Keratinocyte (primary cell): ENCODE measurements at regions not wholly inside any gene's neighbourhood (a gene's known extent, or its start where the extent isn't known, plus 50 kb on each side); places are given as distances from the start of the nearest gene placed in this dataset.

Experiments used
- DNase-seq: peaks from one replicate; pipeline ENCODE4 v3.0.0-alpha.2; 2011; ENCODE audit warnings: low read depth, missing footprints, low spot score
- FAIRE-seq: peaks from 2 replicates; lab custom pipeline; 2011; peaks lifted over from hg19 to GRCh38; lab: Jason Lieb, UNC
- H2AFZ ChIP-seq: 2 replicates; pipeline ENCODE4 v1.6.0; 2012; ENCODE audit warnings: low read length, control low read depth, inconsistent platforms; ENCODE audit not compliant: control insufficient read depth
- H3K27ac ChIP-seq: 2 replicates; pipeline ENCODE4 v1.5.1; 2011; ENCODE audit warnings: low read length; ENCODE audit not compliant: control insufficient read depth, insufficient read depth
- H3K27me3 ChIP-seq: 3 replicates; pipeline ENCODE4 v1.6.0; 2011; ENCODE audit warnings: low read length; ENCODE audit not compliant: control insufficient read depth, insufficient read depth; ENCODE audit errors: extremely low read depth
- H3K36me3 ChIP-seq, 2 experiments: 2 replicates in 1 of 2; 3 replicates in 1 of 2; pipeline ENCODE4 v1.5.1; 2011; ENCODE audit warnings: low read length in 2 of 2, mild to moderate bottlenecking in 1 of 2; ENCODE audit not compliant: control insufficient read depth in 2 of 2, insufficient read depth in 2 of 2; ENCODE audit errors: extremely low read depth in 1 of 2
- H3K4me1 ChIP-seq: 3 replicates; pipeline ENCODE4 v1.5.1; 2011; ENCODE audit warnings: low read length; ENCODE audit not compliant: control insufficient read depth, insufficient read depth; ENCODE audit errors: extremely low read depth
- H3K4me2 ChIP-seq: 3 replicates; pipeline ENCODE4 v1.6.0; 2011; ENCODE audit warnings: low read depth, low read length; ENCODE audit not compliant: control insufficient read depth, insufficient read depth; ENCODE audit errors: extremely low read depth
- H3K4me3 ChIP-seq, 3 experiments: fragments of 200-600 bp in 1 of 3; sonication (generic) in 1 of 3; 2 replicates in 2 of 3; 3 replicates in 1 of 3; pipeline ENCODE4 v1.5.1; 2011 to 2016; ENCODE audit warnings: low read length in 3 of 3, mild to moderate bottlenecking in 3 of 3, control low read depth in 2 of 3, inconsistent platforms in 1 of 3, low read depth in 1 of 3, mixed read lengths in 1 of 3, mixed run types in 1 of 3, moderate library complexity in 1 of 3; ENCODE audit not compliant: control insufficient read depth in 2 of 3, insufficient read depth in 2 of 3; ENCODE audit errors: extremely low read depth in 1 of 3
- H3K79me2 ChIP-seq: 2 replicates; pipeline ENCODE4 v1.6.0; 2012; ENCODE audit warnings: low read length; ENCODE audit not compliant: control insufficient read depth, insufficient read depth
- H3K9ac ChIP-seq: 3 replicates; pipeline ENCODE4 v1.6.0; 2011; ENCODE audit warnings: low read length; ENCODE audit not compliant: control insufficient read depth, insufficient read depth; ENCODE audit errors: extremely low read depth
- H3K9me1 ChIP-seq: 3 replicates; pipeline ENCODE4 v1.6.0; 2011; ENCODE audit warnings: low read length; ENCODE audit not compliant: control insufficient read depth, insufficient read depth; ENCODE audit errors: extremely low read depth
- H3K9me3 ChIP-seq: 2 replicates; pipeline ENCODE4 v1.5.1; 2012; ENCODE audit warnings: low read depth, low read length; ENCODE audit not compliant: control insufficient read depth
- H4K20me1 ChIP-seq: 3 replicates; pipeline ENCODE4 v1.6.0; 2011; ENCODE audit warnings: low read length; ENCODE audit not compliant: control insufficient read depth, insufficient read depth; ENCODE audit errors: extremely low read depth
- EZH2 ChIP-seq: IDR thresholded peaks from one replicate; pipeline ENCODE4 v1.6.1; 2012; ENCODE audit warnings: inconsistent platforms, mild to moderate bottlenecking, low read length, moderate library complexity
- dilution Hi-C: fragments of 300-500 bp; cut with MboI; formaldehyde crosslinking; loops from one replicate; pipeline ENCODE4 v1.7.0; 2020; ENCODE audit warnings: low sequenced_read_pairs; ENCODE audit not compliant: extremely low pct_ligation_motif_present
- TF ChIP-seq, protein P1 (sequence below), 3 experiments: IDR thresholded peaks in 1 of 3; conservative IDR thresholded peaks in 1 of 3; optimal IDR thresholded peaks in 1 of 3; 2 replicates in 2 of 3; 3 replicates in 1 of 3; pipeline versions ENCODE3 to v1.5.1; 2011; ENCODE audit warnings: low read length in 3 of 3, mild to moderate bottlenecking in 3 of 3, moderate library complexity in 2 of 3, control low read depth in 1 of 3, inconsistent platforms in 1 of 3; ENCODE audit not compliant: insufficient read depth in 2 of 3; ENCODE audit errors: extremely low read depth in 1 of 3

DNA sequence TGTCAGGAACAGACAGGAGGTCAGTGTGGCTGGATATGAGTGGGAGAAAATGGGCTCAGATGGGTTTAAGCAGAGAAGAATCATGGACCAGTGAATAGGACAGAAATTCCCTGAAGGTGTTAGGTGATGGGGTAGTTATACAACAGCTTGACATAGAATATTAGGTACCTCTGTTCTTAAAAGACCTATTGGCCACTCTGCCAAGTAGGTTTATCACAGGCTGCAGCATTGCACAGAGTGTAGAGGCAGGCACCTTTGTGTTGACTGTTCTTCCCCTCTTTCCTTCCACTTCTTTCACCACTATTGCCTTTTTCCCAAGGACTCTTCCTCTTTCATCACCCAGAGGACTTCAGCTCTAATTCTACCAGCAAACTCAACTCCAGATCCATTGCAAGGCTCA is 274.4 kb downstream of the CDCA7 start:
- Histone ChIP-seq H3K9me3 (no peaks in the 10 kb centered on the region), H3K36me3 (no peaks in the 10 kb centered on the region), H3K4me3 (no peak overlapping the region), H3K27me3 (no peaks in the 10 kb centered on the region), H3K9ac (no peak overlapping the region), H3K9me1 (no peaks in the 10 kb centered on the region), H2AFZ (no peak overlapping the region), H3K79me2 (no peaks in the 10 kb centered on the region), H3K4me1 (no peaks in the 10 kb centered on the region), H4K20me1 (no peaks in the 10 kb centered on the region), H3K4me2 (no peak overlapping the region), H3K27ac (no peak overlapping the region)
- FAIRE-seq (no peak), DNase-seq (no peak)
- dilution Hi-C loops: no loop called here
- no peak for TF ChIP-seq EZH2
- TF ChIP-seq, protein P1, sequence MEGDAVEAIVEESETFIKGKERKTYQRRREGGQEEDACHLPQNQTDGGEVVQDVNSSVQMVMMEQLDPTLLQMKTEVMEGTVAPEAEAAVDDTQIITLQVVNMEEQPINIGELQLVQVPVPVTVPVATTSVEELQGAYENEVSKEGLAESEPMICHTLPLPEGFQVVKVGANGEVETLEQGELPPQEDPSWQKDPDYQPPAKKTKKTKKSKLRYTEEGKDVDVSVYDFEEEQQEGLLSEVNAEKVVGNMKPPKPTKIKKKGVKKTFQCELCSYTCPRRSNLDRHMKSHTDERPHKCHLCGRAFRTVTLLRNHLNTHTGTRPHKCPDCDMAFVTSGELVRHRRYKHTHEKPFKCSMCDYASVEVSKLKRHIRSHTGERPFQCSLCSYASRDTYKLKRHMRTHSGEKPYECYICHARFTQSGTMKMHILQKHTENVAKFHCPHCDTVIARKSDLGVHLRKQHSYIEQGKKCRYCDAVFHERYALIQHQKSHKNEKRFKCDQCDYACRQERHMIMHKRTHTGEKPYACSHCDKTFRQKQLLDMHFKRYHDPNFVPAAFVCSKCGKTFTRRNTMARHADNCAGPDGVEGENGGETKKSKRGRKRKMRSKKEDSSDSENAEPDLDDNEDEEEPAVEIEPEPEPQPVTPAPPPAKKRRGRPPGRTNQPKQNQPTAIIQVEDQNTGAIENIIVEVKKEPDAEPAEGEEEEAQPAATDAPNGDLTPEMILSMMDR (optimal IDR thresholded peaks at IDR 0.05 in 1 of 3, IDR thresholded peaks at IDR 0.05 in 1 of 3, conservative IDR thresholded peaks at IDR 0.05 in 1 of 3; ENCODE audit: extremely low read depth in 1 of 3, insufficient read depth in 2 of 3, low read length in 3 of 3): no peak

DNA sequence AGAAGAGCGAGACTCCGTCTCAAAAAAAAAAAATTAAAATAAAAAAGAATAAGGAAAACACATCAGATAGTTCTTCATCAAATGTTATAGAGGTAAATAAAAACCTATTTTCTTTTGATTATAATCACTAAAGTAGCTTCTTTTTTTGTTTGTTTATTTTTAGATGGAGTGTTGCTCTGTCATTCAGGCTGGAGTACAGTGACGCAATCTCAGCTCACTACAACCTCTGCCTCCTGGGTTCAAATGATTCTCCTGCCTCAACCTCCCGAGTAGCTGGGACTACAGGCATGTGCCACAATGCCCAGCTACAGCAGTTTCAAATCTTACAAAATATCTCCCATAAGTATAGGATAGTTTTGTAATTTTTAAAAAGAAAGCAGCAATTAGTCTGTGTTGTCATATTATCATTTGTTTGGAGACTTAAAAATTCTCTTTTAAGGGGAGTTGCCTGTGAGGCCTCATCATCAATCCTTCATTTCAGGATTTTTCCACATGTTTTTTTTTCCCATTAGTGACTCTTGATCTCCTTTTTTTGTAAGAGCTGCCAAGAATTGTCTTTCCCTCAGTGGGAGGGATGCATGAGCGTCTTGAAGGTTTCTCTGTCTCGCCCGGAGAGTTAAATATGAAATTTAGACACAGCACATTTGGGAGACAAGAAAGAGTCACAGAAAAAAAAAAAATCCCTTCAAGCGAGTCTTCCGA is 275.9 kb downstream of the CDCA7 start:
- H3K27ac ChIP-seq: no peak overlapping the region
- no peaks in the 10 kb centered on the region for H3K9me1 ChIP-seq
- TF ChIP-seq, protein P1 (optimal IDR thresholded peaks at IDR 0.05 in 1 of 3, IDR thresholded peaks at IDR 0.05 in 1 of 3, conservative IDR thresholded peaks at IDR 0.05 in 1 of 3; ENCODE audit: extremely low read depth in 1 of 3, insufficient read depth in 2 of 3, low read length in 3 of 3): no peak
- no peak for TF ChIP-seq EZH2
- H3K9me3 ChIP-seq: no peaks in the 10 kb centered on the region
- H3K27me3 ChIP-seq: no peaks in the 10 kb centered on the region
- no peak overlapping the region for H3K9ac ChIP-seq
- no peaks in the 10 kb centered on the region for H4K20me1 ChIP-seq
- H3K4me1 ChIP-seq: no peaks in the 10 kb centered on the region
- no peaks in the 10 kb centered on the region for H3K79me2 ChIP-seq
- H3K4me2 ChIP-seq: no peak overlapping the region
- H2AFZ ChIP-seq: no peak overlapping the region
- no peak for FAIRE-seq
- dilution Hi-C loops: no loop called here
- H3K36me3 ChIP-seq: no peaks in the 10 kb centered on the region
- DNase-seq: no peak
- H3K4me3 ChIP-seq: no peak overlapping the region
